Activated naive CD8-positive, alpha-beta T cell treated with anti-CD3 and anti-CD28 coated beads, Interleukin-2, amount 10 ng/mL, durations not matched to agents 7 days and 5 days (primary cell): ENCODE measurements at regions not wholly inside any gene's neighbourhood (a gene's known extent, or its start where the extent isn't known, plus 50 kb on each side); places are given as distances from the start of the nearest gene placed in this dataset.

Experiments
- ATAC-seq: fragments of 150-1000 bp; cut with Tn5 transposase; one replicate; pipeline ENCODE4 v1.10.0; 2021; ENCODE audit warnings: low read depth, moderate library complexity
- POLR2A ChIA-PET: fragments of 350-600 bp; sonication (Branson Sonifier 250); formaldehyde crosslinking; loops from one replicate; lab custom pipeline; 2021; ENCODE audit warnings: antibody characterized with exemption; lab: Charles Lee
- DNase-seq: peaks from one replicate; pipeline ENCODE4 v3.0.0; 2021
- H3K27ac Mint-ChIP-seq: one replicate; pipeline ENCODE4 v1.8.0; 2022; ENCODE audit warnings: mild to moderate bottlenecking, mixed read lengths
- H3K27me3 Mint-ChIP-seq: one replicate; pipeline ENCODE4 v1.8.0; 2022; ENCODE audit warnings: mild to moderate bottlenecking, moderate library complexity, mixed read lengths
- H3K36me3 Mint-ChIP-seq: one replicate; pipeline ENCODE4 v1.8.0; 2021; ENCODE audit warnings: mild to moderate bottlenecking, mixed read lengths
- H3K4me1 Mint-ChIP-seq: one replicate; pipeline ENCODE4 v1.8.0; 2021; ENCODE audit warnings: mixed read lengths
- H3K4me3 Mint-ChIP-seq: one replicate; pipeline ENCODE4 v1.8.0; 2022; ENCODE audit warnings: mild to moderate bottlenecking, moderate library complexity, mixed read lengths
- H3K9me3 Mint-ChIP-seq: one replicate; pipeline ENCODE4 v1.8.0; 2021; ENCODE audit warnings: mixed read lengths

GRCh38 chr7:88661921-88662320, 97.6 kb upstream of the ZNF804B start:
- Mint-ChIP-seq H3K27me3 (no peaks in the 10 kb centered on the region), H3K27ac (no peak overlapping the region), H3K36me3 (no peaks in the 10 kb centered on the region), H3K4me3 (no peak overlapping the region), H3K4me1 (no peaks in the 10 kb centered on the region), H3K9me3 (no peaks in the 10 kb centered on the region)
- POLR2A ChIA-PET = no interaction called here
- no peak for ATAC-seq
- no peak for DNase-seq

GRCh38 chr7:88647825-88648224, 111.7 kb upstream of the ZNF804B start:
- Mint-ChIP-seq H3K27ac (no peak overlapping the region), H3K4me3 (no peak overlapping the region), H3K27me3 (no peaks in the 10 kb centered on the region), H3K4me1 (no peaks in the 10 kb centered on the region), H3K9me3 (peaks cover 3% of the 10 kb centered on the region), H3K36me3 (no peaks in the 10 kb centered on the region)
- DNase-seq (no peak), ATAC-seq (no peak)
- POLR2A ChIA-PET = no interaction called here

GRCh38 chr7:88638583-88638982, 120.9 kb upstream of the ZNF804B start:
- POLR2A ChIA-PET = no interaction called here
- Mint-ChIP-seq H3K36me3 (no peaks in the 10 kb centered on the region), H3K27ac (no peak overlapping the region), H3K9me3 (peaks cover 1% of the 10 kb centered on the region), H3K4me1 (no peaks in the 10 kb centered on the region), H3K4me3 (no peak overlapping the region), H3K27me3 (no peaks in the 10 kb centered on the region)
- ATAC-seq = no peak
- no peak for DNase-seq

DNA sequence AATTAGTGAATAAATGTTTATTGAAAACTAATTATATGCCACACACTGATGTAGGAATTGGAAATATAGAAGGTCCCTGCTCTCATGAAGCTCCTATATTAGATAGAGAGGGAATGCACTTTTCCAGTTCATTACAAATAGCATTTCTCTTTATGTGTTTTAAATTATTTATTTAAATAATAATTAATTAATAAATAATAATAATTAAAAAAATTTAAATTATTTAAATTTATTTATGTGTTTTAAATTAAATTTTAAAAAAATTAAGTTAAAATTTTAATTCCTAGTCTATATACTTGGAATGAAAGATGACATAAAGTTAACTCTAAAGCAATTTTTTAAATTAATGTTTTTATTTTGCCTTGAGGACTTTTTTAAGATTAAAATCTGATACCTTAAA, 121.7 kb upstream of the ZNF804B start:
- no peak for ATAC-seq
- H3K27me3 Mint-ChIP-seq = no peaks in the 10 kb centered on the region
- POLR2A ChIA-PET = no interaction called here
- H3K4me3 Mint-ChIP-seq = no peak overlapping the region
- no peak overlapping the region for H3K27ac Mint-ChIP-seq
- H3K4me1 Mint-ChIP-seq = no peaks in the 10 kb centered on the region
- H3K9me3 Mint-ChIP-seq = peaks cover 1% of the 10 kb centered on the region
- DNase-seq = no peak
- H3K36me3 Mint-ChIP-seq = no peaks in the 10 kb centered on the region

- DNase-seq (no peak), ATAC-seq (no peak)
- Mint-ChIP-seq H3K4me3 (no peak overlapping the region), H3K4me1 (no peaks in the 10 kb centered on the region), H3K36me3 (no peaks in the 10 kb centered on the region), H3K27ac (no peak overlapping the region), H3K9me3 (no peaks in the 10 kb centered on the region), H3K27me3 (no peaks in the 10 kb centered on the region)
- POLR2A ChIA-PET = no interaction called here
Measured at GRCh38 chr7:88635149-88635548, 124.4 kb upstream of the ZNF804B start.

- Mint-ChIP-seq H3K4me1 (no peaks in the 10 kb centered on the region), H3K36me3 (no peaks in the 10 kb centered on the region), H3K27me3 (no peaks in the 10 kb centered on the region), H3K4me3 (no peak overlapping the region), H3K27ac (no peak overlapping the region), H3K9me3 (no peaks in the 10 kb centered on the region)
- ATAC-seq (no peak), DNase-seq (no peak)
- POLR2A ChIA-PET = no interaction called here
Measured at GRCh38 chr7:88629559-88629958, 129.9 kb upstream of the ZNF804B start.

DNA sequence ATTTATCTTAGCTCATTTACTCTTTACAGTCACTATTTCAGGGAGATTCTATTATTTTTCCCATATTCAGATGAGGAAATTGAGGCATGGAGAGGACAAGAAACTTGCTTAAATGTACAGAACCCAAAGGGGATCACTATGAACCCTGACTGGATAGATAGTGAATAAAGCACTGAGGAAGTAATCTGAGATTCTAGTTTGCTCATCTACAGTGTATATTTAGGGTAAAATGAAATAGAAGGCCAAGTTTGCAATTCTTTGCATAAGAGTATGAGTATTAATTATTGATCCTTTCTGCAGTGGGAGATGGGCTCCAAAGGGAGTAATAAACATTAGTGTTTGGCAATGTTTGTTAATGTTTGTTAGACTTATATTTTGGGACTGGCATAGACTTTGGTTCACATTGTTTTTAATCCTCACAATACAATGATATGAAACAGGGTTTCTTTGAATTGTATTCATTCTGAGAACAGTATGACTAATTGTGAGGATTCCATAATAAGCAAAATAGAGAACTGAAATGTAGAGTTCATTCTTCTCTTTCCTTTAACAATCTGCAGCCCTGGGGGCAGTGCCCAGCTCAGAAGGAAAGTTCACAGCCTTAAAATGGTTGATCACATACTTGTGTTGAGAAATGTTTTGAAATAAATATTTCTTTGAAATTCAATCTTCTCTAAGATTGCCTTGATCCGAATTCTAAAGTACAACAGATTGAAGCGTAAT, 131.0 kb upstream of the ZNF804B start:
- Mint-ChIP-seq H3K27me3 (no peaks in the 10 kb centered on the region), H3K4me3 (no peak overlapping the region), H3K27ac (no peak overlapping the region), H3K36me3 (no peaks in the 10 kb centered on the region), H3K9me3 (no peaks in the 10 kb centered on the region), H3K4me1 (no peaks in the 10 kb centered on the region)
- DNase-seq (no peak), ATAC-seq (no peak)
- POLR2A ChIA-PET = no interaction called here

DNA sequence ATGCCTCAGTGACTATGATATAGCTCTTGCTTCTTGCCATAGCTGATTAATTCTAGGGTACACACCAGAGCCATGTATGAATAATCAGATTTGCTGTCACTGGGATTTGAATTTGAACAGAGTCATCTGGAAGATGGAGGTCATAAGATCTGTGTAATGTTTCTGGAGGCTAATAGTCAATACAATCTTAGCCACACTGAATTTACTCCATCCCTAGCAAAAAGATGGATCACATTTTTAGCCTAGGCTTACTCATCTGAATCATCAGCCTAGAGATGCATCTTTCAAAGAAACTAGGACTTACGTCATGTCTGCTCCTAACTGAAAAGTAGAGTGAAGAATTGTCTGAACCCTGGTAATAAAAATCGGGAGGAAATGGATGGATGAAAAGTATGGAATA, 142.3 kb upstream of the ZNF804B start:
- Mint-ChIP-seq H3K27ac (no peak overlapping the region), H3K27me3 (no peaks in the 10 kb centered on the region), H3K9me3 (peaks cover 1% of the 10 kb centered on the region), H3K4me1 (no peaks in the 10 kb centered on the region), H3K36me3 (no peaks in the 10 kb centered on the region), H3K4me3 (no peak overlapping the region)
- POLR2A ChIA-PET = no interaction called here
- no peak for DNase-seq
- no peak for ATAC-seq

DNA sequence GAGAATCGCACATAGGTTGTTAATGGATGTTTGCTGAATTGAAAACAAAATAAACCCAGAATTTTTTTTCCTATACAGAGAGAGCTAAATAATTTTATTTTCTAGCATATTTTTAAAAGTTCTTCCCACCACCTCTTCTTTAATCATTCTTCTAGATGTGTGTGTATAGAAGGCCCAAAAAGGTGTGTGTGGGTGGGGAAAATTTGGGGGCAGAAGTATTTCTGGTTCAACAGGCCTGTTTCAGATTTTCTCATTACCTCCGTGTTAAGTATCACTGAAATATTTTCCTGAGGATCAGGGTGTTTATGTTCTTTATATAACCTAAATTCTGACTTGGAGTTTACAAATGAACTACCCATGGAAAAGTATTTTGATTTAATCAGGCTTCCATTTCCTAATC, 144.2 kb upstream of the ZNF804B start:
- Mint-ChIP-seq H3K27ac (no peak overlapping the region), H3K4me1 (no peaks in the 10 kb centered on the region), H3K4me3 (no peak overlapping the region), H3K27me3 (no peaks in the 10 kb centered on the region), H3K9me3 (peaks cover 1% of the 10 kb centered on the region), H3K36me3 (no peaks in the 10 kb centered on the region)
- POLR2A ChIA-PET = no interaction called here
- no peak for ATAC-seq
- DNase-seq = no peak

- Mint-ChIP-seq H3K9me3 (peaks cover 1% of the 10 kb centered on the region), H3K4me3 (no peak overlapping the region), H3K36me3 (no peaks in the 10 kb centered on the region), H3K27ac (no peak overlapping the region), H3K4me1 (no peaks in the 10 kb centered on the region), H3K27me3 (no peaks in the 10 kb centered on the region)
- ATAC-seq (no peak), DNase-seq (no peak)
- POLR2A ChIA-PET = no interaction called here
Measured at GRCh38 chr7:88614736-88615135, 144.8 kb upstream of the ZNF804B start.

DNA sequence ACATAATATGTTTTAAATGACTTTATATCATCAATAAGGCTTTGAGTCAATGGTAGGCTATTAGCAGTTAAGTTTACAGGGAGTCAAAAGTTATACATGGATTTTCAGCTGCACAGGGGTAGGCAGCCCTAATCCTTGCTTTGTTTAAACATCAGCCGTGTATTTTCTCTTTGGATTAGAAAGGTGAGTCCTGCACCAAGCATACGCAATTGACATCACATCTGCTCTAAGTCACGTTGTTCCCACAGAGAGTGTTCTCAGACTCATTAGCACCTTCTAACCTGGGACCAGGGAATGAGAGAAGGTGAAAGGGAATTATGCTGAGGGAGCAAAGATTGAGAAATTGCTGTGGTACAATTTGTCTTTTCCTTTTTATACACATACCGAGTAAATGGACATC, 148.6 kb upstream of the ZNF804B start:
- DNase-seq (no peak), ATAC-seq (no peak)
- POLR2A ChIA-PET = no interaction called here
- Mint-ChIP-seq H3K27ac (no peak overlapping the region), H3K36me3 (no peaks in the 10 kb centered on the region), H3K27me3 (no peaks in the 10 kb centered on the region), H3K4me3 (no peak overlapping the region), H3K4me1 (no peaks in the 10 kb centered on the region), H3K9me3 (peaks cover 1% of the 10 kb centered on the region)

DNA sequence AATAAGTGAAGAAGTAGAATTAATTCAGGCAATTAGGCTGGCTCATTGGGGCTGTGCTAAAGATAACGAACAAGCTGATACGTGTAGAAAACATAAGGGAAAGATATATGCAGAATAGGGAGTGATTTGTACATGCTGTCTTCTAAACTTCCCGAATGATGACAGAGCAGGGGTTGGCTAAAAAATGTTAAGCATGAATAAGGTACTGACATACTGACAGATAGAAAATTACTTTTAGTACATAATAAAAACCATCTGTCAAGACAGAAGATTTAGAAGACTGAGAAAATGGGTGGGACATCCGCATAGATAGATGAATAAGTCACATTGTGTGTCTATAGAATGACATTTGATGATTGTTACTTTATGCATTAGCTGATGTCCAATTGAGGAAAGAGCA, 158.8 kb upstream of the ZNF804B start:
- no peak overlapping the region for H3K27ac Mint-ChIP-seq
- DNase-seq = no peak
- no peaks in the 10 kb centered on the region for H3K9me3 Mint-ChIP-seq
- H3K4me3 Mint-ChIP-seq = no peak overlapping the region
- H3K4me1 Mint-ChIP-seq = no peaks in the 10 kb centered on the region
- ATAC-seq = no peak
- POLR2A ChIA-PET = no interaction called here
- peaks cover 1% of the 10 kb centered on the region for H3K27me3 Mint-ChIP-seq
- H3K36me3 Mint-ChIP-seq = no peaks in the 10 kb centered on the region

- H3K4me3 Mint-ChIP-seq = no peak overlapping the region
- POLR2A ChIA-PET = no interaction called here
- peaks cover 1% of the 10 kb centered on the region for H3K27me3 Mint-ChIP-seq
- no peak overlapping the region for H3K27ac Mint-ChIP-seq
- no peaks in the 10 kb centered on the region for H3K9me3 Mint-ChIP-seq
- no peaks in the 10 kb centered on the region for H3K4me1 Mint-ChIP-seq
- DNase-seq (no peak), ATAC-seq (no peak)
- no peaks in the 10 kb centered on the region for H3K36me3 Mint-ChIP-seq
Measured at GRCh38 chr7:88599528-88599927, 160.0 kb upstream of the ZNF804B start.

GRCh38 chr7:88597941-88598425, 161.5 kb upstream of the ZNF804B start:
- POLR2A ChIA-PET = no interaction called here
- DNase-seq (no peak), ATAC-seq (no peak)
- Mint-ChIP-seq H3K27ac (no peak overlapping the region), H3K36me3 (no peaks in the 10 kb centered on the region), H3K27me3 (peaks cover 1% of the 10 kb centered on the region), H3K4me3 (no peak overlapping the region), H3K9me3 (no peaks in the 10 kb centered on the region), H3K4me1 (no peaks in the 10 kb centered on the region)
